CD4-positive, alpha-beta memory T cell (primary cell): ENCODE measurements at regions not wholly inside any gene's neighbourhood (a gene's known extent, or its start where the extent isn't known, plus 50 kb on each side); places are given as distances from the start of the nearest gene placed in this dataset.

Experiments used
- CTCF ChIA-PET: fragments of 350-600 bp; sonication (Branson Sonifier 250); formaldehyde crosslinking; loops from one replicate; lab custom pipeline; 2021; ENCODE audit warnings: inconsistent platforms; ENCODE audit not compliant: partially characterized antibody; lab: Charles Lee
- POLR2A ChIA-PET: fragments of 350-600 bp; sonication (Branson Sonifier 250); formaldehyde crosslinking; loops from one replicate; lab custom pipeline; 2021; ENCODE audit not compliant: partially characterized antibody; lab: Charles Lee
- DNase-seq, 5 donors: peaks; one replicate each; pipeline versions ENCODE4 v3.0.0 to v3.0.0-alpha.2; 2020 to 2022; ENCODE audit warnings: mixed read lengths in 1 of 5
- H3K27ac ChIP-seq: one replicate; pipeline ENCODE4 v1.7.0; 2013; ENCODE audit warnings: low read depth, low read length
- H3K27me3 ChIP-seq: 2 replicates; pipeline ENCODE4 v1.7.0; 2013; ENCODE audit warnings: mild to moderate bottlenecking, low read length, moderate library complexity; ENCODE audit not compliant: insufficient read depth
- H3K36me3 ChIP-seq: 2 replicates; pipeline ENCODE4 v1.7.0; 2013; ENCODE audit warnings: mild to moderate bottlenecking, low read length, moderate library complexity; ENCODE audit not compliant: insufficient read depth
- H3K4me1 ChIP-seq: 2 replicates; pipeline ENCODE4 v1.7.0; 2013; ENCODE audit warnings: mild to moderate bottlenecking, low read length, moderate library complexity; ENCODE audit not compliant: insufficient read depth
- H3K4me3 ChIP-seq, 2 donors: one replicate each; pipeline ENCODE4 v1.7.0; 2013; ENCODE audit warnings: low read length in 2 of 2, mild to moderate bottlenecking in 1 of 2
- H3K9me3 ChIP-seq, 2 donors: one replicate each; pipeline ENCODE4 v1.7.0; 2013; ENCODE audit warnings: low read length in 2 of 2, control low read depth in 1 of 2; ENCODE audit not compliant: control insufficient read depth in 1 of 2
- H3K27ac Mint-ChIP-seq, 7 donors: one replicate each; pipeline ENCODE4 v1.8.0; 2020 to 2021; ENCODE audit warnings: mixed read lengths in 7 of 7, mild to moderate bottlenecking in 6 of 7, inconsistent platforms in 3 of 7, moderate library complexity in 3 of 7
- H3K27me3 Mint-ChIP-seq, 2 donors: one replicate each; pipeline ENCODE4 v1.8.0; 2020 to 2021; ENCODE audit warnings: mixed read lengths in 2 of 2
- H3K36me3 Mint-ChIP-seq, 2 donors: one replicate each; pipeline ENCODE4 v1.8.0; 2020 to 2021; ENCODE audit warnings: mixed read lengths in 2 of 2, inconsistent platforms in 1 of 2, mild to moderate bottlenecking in 1 of 2
- H3K4me1 Mint-ChIP-seq, 4 donors: one replicate each; pipeline ENCODE4 v1.8.0; 2020 to 2021; ENCODE audit warnings: mixed read lengths in 4 of 4, mild to moderate bottlenecking in 1 of 4
- H3K4me3 Mint-ChIP-seq, 8 donors: one replicate each; pipeline ENCODE4 v1.8.0; 2020 to 2021; ENCODE audit warnings: mixed read lengths in 8 of 8, mild to moderate bottlenecking in 7 of 8, moderate library complexity in 6 of 8, inconsistent platforms in 3 of 8
- H3K9me3 Mint-ChIP-seq, 8 donors: one replicate each; pipeline ENCODE4 v1.8.0; 2020 to 2021; ENCODE audit warnings: mixed read lengths in 8 of 8, mild to moderate bottlenecking in 5 of 8, inconsistent platforms in 3 of 8, moderate library complexity in 1 of 8
- intact Hi-C: fragments of 100-400 bp; cut with micrococcal nuclease; formaldehyde crosslinking; loops from one replicate; pipeline ENCODE4 v1.15.1; 2023

DNA sequence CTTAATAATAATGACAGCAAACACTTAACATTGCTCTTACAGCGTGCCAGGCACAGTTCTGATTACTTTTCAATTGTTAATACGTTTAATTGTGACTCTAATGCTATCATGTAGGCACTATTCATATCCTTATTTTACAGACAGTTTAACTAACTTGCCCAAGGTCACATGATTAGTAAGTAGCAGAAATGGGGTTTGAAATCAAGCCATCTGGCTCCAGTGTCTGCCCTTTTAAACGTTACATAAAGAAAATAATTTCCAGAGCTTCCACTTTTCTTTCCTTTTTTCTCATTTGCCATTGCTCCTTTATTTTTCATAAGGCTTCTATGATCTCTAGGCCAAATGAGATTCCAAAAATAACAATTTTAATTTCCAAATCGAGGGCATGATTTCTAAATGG, 50.6 kb upstream of the IKZF2 start:
- no peak for DNase-seq
- Mint-ChIP-seq H3K4me1 (no peaks in the 10 kb centered on the region), H3K9me3 (peaks cover 0 to 6% (median 0%) of the 10 kb centered on the region in 8 donors), H3K27ac (no peak overlapping the region), H3K4me3 (no peak overlapping the region), H3K36me3 (no peaks in the 10 kb centered on the region), H3K27me3 (no peaks in the 10 kb centered on the region)
- Histone ChIP-seq H3K36me3 (no peaks in the 10 kb centered on the region), H3K4me3 (no peak overlapping the region), H3K4me1 (no peaks in the 10 kb centered on the region), H3K9me3 (no peaks in the 10 kb centered on the region), H3K27me3 (no peaks in the 10 kb centered on the region), H3K27ac (no peak overlapping the region)
- intact Hi-C loops: no loop called here
- ChIA-PET POLR2A (no interaction called here), CTCF (no interaction called here)

DNA sequence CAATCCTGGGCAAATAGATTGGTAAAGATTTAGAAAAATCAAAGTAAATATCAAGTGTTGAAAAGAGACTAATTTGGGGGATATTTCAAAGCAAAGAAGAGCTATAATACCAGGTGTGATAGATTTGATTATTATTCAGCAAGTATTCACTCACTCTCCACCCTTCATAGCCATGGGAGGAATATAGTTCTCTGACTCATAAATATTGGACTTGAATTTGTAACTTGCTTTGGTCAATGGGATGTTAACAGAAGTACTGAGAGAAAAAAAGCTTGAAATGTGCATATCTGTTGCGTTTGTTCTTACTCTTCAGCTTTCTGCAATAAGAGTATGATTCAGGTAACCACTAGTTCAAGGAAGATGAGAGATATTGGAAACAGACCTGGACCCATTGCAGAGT, 54.5 kb upstream of the IKZF2 start:
- no peak for DNase-seq
- no peak overlapping the region for H3K27ac Mint-ChIP-seq

DNA sequence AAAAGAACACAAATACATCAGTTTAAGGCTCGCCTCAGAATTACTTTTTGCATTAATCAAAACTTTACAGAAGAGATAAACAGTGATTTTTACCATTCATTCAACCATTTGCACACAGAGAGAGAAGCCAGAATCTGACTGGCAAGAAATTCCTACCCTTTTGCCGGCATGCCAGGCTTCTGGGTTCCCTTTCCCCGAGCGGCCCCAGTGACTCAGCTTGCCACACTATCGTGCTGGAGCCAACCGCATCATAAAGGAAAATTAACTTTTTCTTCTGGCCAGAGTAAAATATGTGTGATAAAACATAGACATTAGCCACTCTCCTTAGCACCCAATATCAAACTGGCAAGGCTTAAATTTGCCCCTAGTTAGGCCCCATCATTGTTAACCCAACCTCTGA, 61.8 kb upstream of the IKZF2 start:
- H3K9me3 ChIP-seq: no peaks in the 10 kb centered on the region
- DNase-seq: no peak
- H3K27me3 ChIP-seq: no peaks in the 10 kb centered on the region
- Mint-ChIP-seq H3K27me3 (peaks cover 1% of the 10 kb centered on the region in 2 donors), H3K4me3 (no peak overlapping the region), H3K9me3 (no peaks in the 10 kb centered on the region), H3K27ac (no peak overlapping the region), H3K4me1 (no peaks in the 10 kb centered on the region), H3K36me3 (no peaks in the 10 kb centered on the region)
- H3K4me1 ChIP-seq: no peaks in the 10 kb centered on the region
- no peaks in the 10 kb centered on the region for H3K36me3 ChIP-seq
- ChIA-PET CTCF (no interaction called here), POLR2A (no interaction called here)
- intact Hi-C loops: no loop called here
- H3K27ac ChIP-seq: no peak overlapping the region
- H3K4me3 ChIP-seq: no peak overlapping the region

More for the DNA sequence above, 54.5 kb upstream of the IKZF2 start:
- Mint-ChIP-seq H3K4me1 (no peaks in the 10 kb centered on the region), H3K36me3 (no peaks in the 10 kb centered on the region), H3K4me3 (no peak overlapping the region), H3K9me3 (no peaks in the 10 kb centered on the region), H3K27me3 (peaks cover 0 to 1% of the 10 kb centered on the region in 2 donors)
- Histone ChIP-seq H3K27me3 (no peaks in the 10 kb centered on the region), H3K4me1 (no peaks in the 10 kb centered on the region), H3K27ac (no peak overlapping the region), H3K36me3 (no peaks in the 10 kb centered on the region), H3K9me3 (no peaks in the 10 kb centered on the region), H3K4me3 (no peak overlapping the region)
- intact Hi-C loops: no loop called here
- POLR2A ChIA-PET: no interaction called here
- CTCF ChIA-PET: interaction anchor here (0.8 kb wide), 2 partner anchors 14 to 56 kb away, joined by 3 read pairs; no protein-coding TSS in a partner anchor

DNA sequence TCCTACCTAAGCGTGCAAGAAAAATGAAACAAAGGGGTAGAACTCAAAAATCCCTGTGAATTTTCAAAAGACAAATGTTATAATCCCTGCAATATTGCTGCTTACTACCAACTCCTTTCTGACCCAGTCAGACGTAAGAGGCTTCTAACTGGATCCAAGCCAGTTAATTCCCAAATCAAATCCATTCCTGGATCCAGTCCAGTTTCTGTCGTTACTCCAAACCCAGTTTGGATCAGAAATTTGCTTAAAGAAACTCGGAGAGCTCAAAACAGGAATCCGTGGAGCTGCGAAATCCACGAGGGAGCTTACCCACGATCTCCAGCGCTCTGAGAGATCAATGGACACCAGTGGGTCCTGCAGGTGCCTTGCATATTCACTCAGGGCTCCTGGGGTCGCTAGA, 62.8 kb upstream of the IKZF2 start:
- Histone ChIP-seq H3K27ac (no peak overlapping the region), H3K4me1 (no peaks in the 10 kb centered on the region), H3K4me3 (no peak overlapping the region), H3K9me3 (no peaks in the 10 kb centered on the region), H3K36me3 (no peaks in the 10 kb centered on the region), H3K27me3 (no peaks in the 10 kb centered on the region)
- H3K36me3 Mint-ChIP-seq: no peaks in the 10 kb centered on the region
- POLR2A ChIA-PET: no interaction called here
- H3K27ac Mint-ChIP-seq: no peak overlapping the region
- CTCF ChIA-PET: no interaction called here
- no peaks in the 10 kb centered on the region for H3K9me3 Mint-ChIP-seq
- peaks cover 0 to 1% of the 10 kb centered on the region in 2 donors for H3K27me3 Mint-ChIP-seq
- intact Hi-C loops: no loop called here
- no peaks in the 10 kb centered on the region for H3K4me1 Mint-ChIP-seq
- DNase-seq: no peak
- no peak overlapping the region for H3K4me3 Mint-ChIP-seq

DNA sequence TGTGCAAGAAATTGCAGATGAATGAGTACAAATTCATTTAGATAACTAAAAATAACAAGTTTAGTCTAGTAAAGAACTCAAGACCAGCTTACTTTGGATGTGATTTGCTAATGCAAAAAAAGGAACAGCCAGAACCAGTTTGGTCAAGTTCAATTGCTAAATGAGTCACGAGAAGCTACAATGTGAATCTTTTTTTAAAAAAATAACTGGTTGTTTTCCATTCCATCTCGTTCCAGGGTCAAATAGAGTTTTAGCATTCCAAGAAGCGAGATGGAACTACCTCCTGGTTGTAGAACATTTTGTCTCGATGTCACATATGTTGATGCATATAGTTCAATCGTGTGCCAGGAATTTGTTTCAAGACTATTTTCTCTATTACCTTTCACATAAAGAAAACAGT, 65.0 kb upstream of the IKZF2 start:
- DNase-seq: no peak
- ChIA-PET CTCF (no interaction called here), POLR2A (no interaction called here)

DNA sequence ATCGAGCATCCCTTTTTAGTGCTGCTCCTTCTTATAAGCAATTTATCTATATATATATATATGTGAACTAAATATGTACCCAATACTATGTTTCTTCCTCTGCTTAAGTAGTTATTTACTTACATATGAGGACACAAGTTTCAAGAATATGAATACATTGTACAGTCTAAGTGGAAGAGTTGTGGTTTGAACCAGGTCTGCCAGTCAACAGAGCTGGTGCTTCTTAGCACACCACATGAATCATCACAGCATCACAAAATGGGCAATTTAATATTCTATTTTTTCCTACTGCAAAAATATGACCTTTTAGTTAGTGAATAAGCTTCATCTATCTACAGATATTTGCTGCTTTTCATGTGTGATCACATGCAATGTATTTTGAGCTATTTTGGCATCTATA, 64.4 kb upstream of the SPAG16 start:
- H3K4me3 ChIP-seq: no peak overlapping the region
- no peaks in the 10 kb centered on the region for H3K36me3 ChIP-seq
- POLR2A ChIA-PET: no interaction called here
- no peak for DNase-seq
- no peaks in the 10 kb centered on the region for H3K4me1 ChIP-seq
- H3K9me3 Mint-ChIP-seq: no peaks in the 10 kb centered on the region
- H3K4me3 Mint-ChIP-seq: no peak overlapping the region
- H3K27me3 Mint-ChIP-seq: peaks cover 0 to 1% of the 10 kb centered on the region in 2 donors
- no peaks in the 10 kb centered on the region for H3K27me3 ChIP-seq
- no peaks in the 10 kb centered on the region for H3K9me3 ChIP-seq
- intact Hi-C loops: no loop called here
- no peak overlapping the region for H3K27ac Mint-ChIP-seq
- no peak overlapping the region for H3K27ac ChIP-seq
- CTCF ChIA-PET: interaction anchor here (1.1 kb wide), 1 partner anchor 14 kb away, joined by 3 read pairs; no protein-coding TSS in a partner anchor
- H3K36me3 Mint-ChIP-seq: no peaks in the 10 kb centered on the region
- H3K4me1 Mint-ChIP-seq: no peaks in the 10 kb centered on the region

More for the DNA sequence above, 65.0 kb upstream of the IKZF2 start:
- Histone ChIP-seq H3K9me3 (no peaks in the 10 kb centered on the region), H3K4me3 (no peak overlapping the region), H3K27me3 (no peaks in the 10 kb centered on the region), H3K36me3 (no peaks in the 10 kb centered on the region), H3K4me1 (no peaks in the 10 kb centered on the region), H3K27ac (no peak overlapping the region)
- intact Hi-C loops: no loop called here
- Mint-ChIP-seq H3K4me1 (no peaks in the 10 kb centered on the region), H3K9me3 (no peaks in the 10 kb centered on the region), H3K27ac (no peak overlapping the region), H3K36me3 (no peaks in the 10 kb centered on the region), H3K27me3 (peaks cover 0 to 1% of the 10 kb centered on the region in 2 donors), H3K4me3 (no peak overlapping the region)

DNA sequence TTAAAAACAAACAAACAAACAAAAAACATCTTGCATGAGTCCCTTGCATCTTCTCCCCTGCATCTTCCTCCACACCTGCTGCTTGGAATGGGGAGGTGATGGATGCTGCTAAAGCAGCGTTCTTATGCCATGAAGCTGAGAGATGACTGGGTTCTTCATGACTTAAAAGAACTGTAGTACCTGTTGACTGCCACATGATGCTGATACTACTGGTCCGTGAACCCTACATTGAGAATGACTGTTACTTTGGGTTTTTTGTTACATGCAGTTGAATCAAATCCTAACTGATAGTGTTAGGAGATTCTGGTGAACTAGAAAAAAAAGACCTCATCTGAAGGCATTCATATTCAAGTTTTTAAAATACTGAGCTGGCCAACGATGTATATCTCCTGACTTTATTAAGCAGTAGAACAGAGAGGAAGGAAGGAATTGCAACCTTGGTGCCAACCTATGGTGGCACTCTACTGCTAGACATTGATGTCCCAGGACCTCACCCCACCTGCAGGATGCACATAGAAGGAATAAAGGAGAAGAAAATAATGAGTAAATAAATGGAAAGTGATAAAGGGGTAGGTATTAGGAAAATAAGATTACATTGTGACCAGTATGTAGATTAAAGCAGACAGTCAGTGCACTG, 63.2 kb upstream of the SPAG16 start:
- intact Hi-C loops: no loop called here
- POLR2A ChIA-PET: no interaction called here
- CTCF ChIA-PET: interaction anchor here (1.1 kb wide), 1 partner anchor 15 kb away, joined by 3 read pairs; no protein-coding TSS in a partner anchor
- no peaks in the 10 kb centered on the region for H3K9me3 Mint-ChIP-seq
- H3K27ac Mint-ChIP-seq: no peak overlapping the region
- no peaks in the 10 kb centered on the region for H3K36me3 ChIP-seq
- H3K9me3 ChIP-seq: no peaks in the 10 kb centered on the region
- H3K27me3 ChIP-seq: no peaks in the 10 kb centered on the region
- no peak overlapping the region for H3K4me3 Mint-ChIP-seq
- no peaks in the 10 kb centered on the region for H3K4me1 ChIP-seq
- peaks cover 0 to 3% (median 0%) of the 10 kb centered on the region in 4 donors for H3K4me1 Mint-ChIP-seq
- H3K4me3 ChIP-seq: no peak overlapping the region
- H3K27me3 Mint-ChIP-seq: peaks cover 0 to 1% of the 10 kb centered on the region in 2 donors
- H3K27ac ChIP-seq: no peak overlapping the region
- H3K36me3 Mint-ChIP-seq: no peaks in the 10 kb centered on the region
- DNase-seq: no peak
